GM23338 (cell line): ENCODE measurements at regions not wholly inside any gene's neighbourhood (a gene's known extent, or its start where the extent isn't known, plus 50 kb on each side); places are given as distances from the start of the nearest gene placed in this dataset.

Experiments used
- ATAC-seq: fragments of 200-7000 bp; cut with Tn5 transposase; 3 replicates; pipeline ENCODE4 v1.9.1; 2020
- DNase-seq: peaks from one replicate; pipeline ENCODE4 v3.0.0-alpha.2; 2015; ENCODE audit warnings: low spot score
- H2AFZ ChIP-seq: fragments of 200-600 bp; sonication (generic); 2 replicates; pipeline ENCODE4 v1.8.0; 2016; ENCODE audit warnings: antibody characterized with exemption, mild to moderate bottlenecking, moderate library complexity
- H3F3A ChIP-seq: fragments of 200-600 bp; sonication (generic); replicated peaks from 2 replicates; pipeline ENCODE4 v1.8.0; 2017; ENCODE audit warnings: antibody characterized with exemption, mixed run types, low read depth
- H3K27ac ChIP-seq: fragments of 200-600 bp; sonication (generic); 2 replicates; pipeline ENCODE4 v1.6.1; 2016; ENCODE audit warnings: low read depth
- H3K27me3 ChIP-seq: fragments of 200-600 bp; sonication (generic); 2 replicates; pipeline ENCODE4 v1.8.0; 2016; ENCODE audit warnings: mild to moderate bottlenecking, mixed run types, moderate library complexity; ENCODE audit not compliant: insufficient read depth
- H3K36me3 ChIP-seq: fragments of 200-600 bp; sonication (generic); 2 replicates; pipeline ENCODE4 v1.8.0; 2016; ENCODE audit warnings: mild to moderate bottlenecking; ENCODE audit not compliant: insufficient read depth
- H3K4me1 ChIP-seq: fragments of 200-600 bp; sonication (generic); 2 replicates; pipeline ENCODE4 v1.8.0; 2016; ENCODE audit warnings: mild to moderate bottlenecking, moderate library complexity; ENCODE audit not compliant: insufficient read depth
- H3K4me2 ChIP-seq: fragments of 200-600 bp; sonication (generic); 2 replicates; pipeline ENCODE4 v1.7.1; 2017; ENCODE audit warnings: mixed run types
- H3K4me3 ChIP-seq: fragments of 200-600 bp; sonication (generic); 2 replicates; pipeline ENCODE4 v1.6.1; 2016; ENCODE audit warnings: mixed run types
- H3K79me2 ChIP-seq: fragments of 200-600 bp; sonication (generic); replicated peaks from 2 replicates; pipeline ENCODE4 v1.8.0; 2017; ENCODE audit warnings: mild to moderate bottlenecking; ENCODE audit not compliant: insufficient read depth
- H3K9me2 ChIP-seq: fragments of 200-600 bp; sonication (generic); 2 replicates; pipeline ENCODE4 v1.8.0; 2017; ENCODE audit not compliant: insufficient read depth
- H4K20me1 ChIP-seq: fragments of 200-600 bp; sonication (generic); replicated peaks from 2 replicates; pipeline ENCODE4 v1.8.0; 2017; ENCODE audit warnings: mild to moderate bottlenecking; ENCODE audit not compliant: insufficient read depth
- H3K27ac Mint-ChIP-seq: 2 replicates; pipeline ENCODE4 v1.8.0; 2020; ENCODE audit warnings: inconsistent platforms, mild to moderate bottlenecking, moderate library complexity, mixed read lengths
- H3K27me3 Mint-ChIP-seq: 3 replicates; pipeline ENCODE4 v1.8.0; 2022; ENCODE audit warnings: low read depth, mild to moderate bottlenecking, moderate library complexity, mixed read lengths, inconsistent platforms; ENCODE audit not compliant: insufficient read depth, poor library complexity
- H3K36me3 Mint-ChIP-seq: 3 replicates; pipeline ENCODE4 v1.8.0; 2021; ENCODE audit warnings: low read depth, mild to moderate bottlenecking, inconsistent platforms, moderate library complexity, mixed read lengths
- H3K4me1 Mint-ChIP-seq: 3 replicates; pipeline ENCODE4 v1.8.0; 2020; ENCODE audit warnings: mild to moderate bottlenecking, inconsistent platforms, mixed read lengths
- H3K4me3 Mint-ChIP-seq: 3 replicates; pipeline ENCODE4 v1.8.0; 2021; ENCODE audit warnings: moderate library complexity, mild to moderate bottlenecking, inconsistent platforms, mixed read lengths
- H3K9me3 Mint-ChIP-seq: 3 replicates; pipeline ENCODE4 v1.8.0; 2020; ENCODE audit warnings: moderate library complexity, mild to moderate bottlenecking, inconsistent platforms, mixed read lengths
- EZH2phosphoT487 ChIP-seq: fragments of 200-600 bp; sonication (generic); IDR thresholded peaks from one replicate; pipeline ENCODE4 v1.8.1; 2018; ENCODE audit warnings: antibody characterized with exemption; ENCODE audit not compliant: unreplicated experiment
- JUNB ChIP-seq: IDR thresholded peaks from one replicate; pipeline ENCODE4 v1.6.1; 2016; ENCODE audit warnings: antibody characterized with exemption; ENCODE audit not compliant: unreplicated experiment
- NANOG ChIP-seq: IDR thresholded peaks from 2 replicates; pipeline ENCODE4 v1.6.1; 2016; ENCODE audit warnings: antibody characterized with exemption, borderline replicate concordance
- STAT1 ChIP-seq: IDR thresholded peaks from one replicate; pipeline ENCODE4 v1.6.1; 2016; ENCODE audit warnings: antibody characterized with exemption; ENCODE audit not compliant: unreplicated experiment
- ZNF114 ChIP-seq: fragments of 250-450 bp; sonication (Bioruptor Pico); IDR thresholded peaks from 2 replicates; pipeline ENCODE4 v1.5.0; 2020; ENCODE audit warnings: mild to moderate bottlenecking, moderate library complexity
- ZNF331 ChIP-seq: fragments of 250-450 bp; sonication (Bioruptor Pico); IDR thresholded peaks from 2 replicates; pipeline ENCODE4 v1.5.0; 2020; ENCODE audit warnings: low read depth, mild to moderate bottlenecking, moderate library complexity
- TF ChIP-seq, protein P1 (sequence below): IDR thresholded peaks from one replicate; pipeline ENCODE4 v1.6.1; 2018; ENCODE audit warnings: antibody characterized with exemption; ENCODE audit not compliant: unreplicated experiment
- TF ChIP-seq, protein P2 (sequence below): IDR thresholded peaks from 2 replicates; pipeline ENCODE4 v1.6.1; 2016; ENCODE audit warnings: antibody characterized with exemption
- TF ChIP-seq, protein P3 (sequence below), 2 experiments: fragments of 200-600 bp in 1 of 2; sonication (generic) in 1 of 2; conservative IDR thresholded peaks; 2 replicates each; pipeline versions ENCODE4 v1.5.1 to v1.6.1; 2016 to 2017; ENCODE audit warnings: antibody characterized with exemption in 2 of 2, low read depth in 2 of 2, mild to moderate bottlenecking in 2 of 2, moderate library complexity in 1 of 2

DNA sequence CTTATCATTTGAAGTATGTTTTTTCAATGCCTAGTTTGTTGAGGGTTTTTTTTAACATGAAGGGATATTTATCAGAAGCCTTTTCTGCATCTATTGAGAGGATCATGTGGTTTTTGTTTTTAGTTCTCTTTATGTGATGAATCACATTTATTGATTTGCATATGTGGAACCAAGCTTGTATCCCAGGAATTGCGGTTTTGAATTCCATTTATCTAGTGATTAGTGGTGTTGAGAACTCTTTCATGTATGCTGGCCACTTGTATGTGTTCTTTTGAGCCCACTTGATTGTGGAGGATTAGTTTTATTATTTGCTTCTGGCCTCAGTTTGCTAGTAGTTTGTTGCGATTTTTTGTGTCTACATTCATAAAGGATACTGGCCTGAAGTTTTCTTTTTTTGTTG lies 85.0 kb upstream of the CNKSR2 start (continued):
- TF ChIP-seq, protein P1, sequence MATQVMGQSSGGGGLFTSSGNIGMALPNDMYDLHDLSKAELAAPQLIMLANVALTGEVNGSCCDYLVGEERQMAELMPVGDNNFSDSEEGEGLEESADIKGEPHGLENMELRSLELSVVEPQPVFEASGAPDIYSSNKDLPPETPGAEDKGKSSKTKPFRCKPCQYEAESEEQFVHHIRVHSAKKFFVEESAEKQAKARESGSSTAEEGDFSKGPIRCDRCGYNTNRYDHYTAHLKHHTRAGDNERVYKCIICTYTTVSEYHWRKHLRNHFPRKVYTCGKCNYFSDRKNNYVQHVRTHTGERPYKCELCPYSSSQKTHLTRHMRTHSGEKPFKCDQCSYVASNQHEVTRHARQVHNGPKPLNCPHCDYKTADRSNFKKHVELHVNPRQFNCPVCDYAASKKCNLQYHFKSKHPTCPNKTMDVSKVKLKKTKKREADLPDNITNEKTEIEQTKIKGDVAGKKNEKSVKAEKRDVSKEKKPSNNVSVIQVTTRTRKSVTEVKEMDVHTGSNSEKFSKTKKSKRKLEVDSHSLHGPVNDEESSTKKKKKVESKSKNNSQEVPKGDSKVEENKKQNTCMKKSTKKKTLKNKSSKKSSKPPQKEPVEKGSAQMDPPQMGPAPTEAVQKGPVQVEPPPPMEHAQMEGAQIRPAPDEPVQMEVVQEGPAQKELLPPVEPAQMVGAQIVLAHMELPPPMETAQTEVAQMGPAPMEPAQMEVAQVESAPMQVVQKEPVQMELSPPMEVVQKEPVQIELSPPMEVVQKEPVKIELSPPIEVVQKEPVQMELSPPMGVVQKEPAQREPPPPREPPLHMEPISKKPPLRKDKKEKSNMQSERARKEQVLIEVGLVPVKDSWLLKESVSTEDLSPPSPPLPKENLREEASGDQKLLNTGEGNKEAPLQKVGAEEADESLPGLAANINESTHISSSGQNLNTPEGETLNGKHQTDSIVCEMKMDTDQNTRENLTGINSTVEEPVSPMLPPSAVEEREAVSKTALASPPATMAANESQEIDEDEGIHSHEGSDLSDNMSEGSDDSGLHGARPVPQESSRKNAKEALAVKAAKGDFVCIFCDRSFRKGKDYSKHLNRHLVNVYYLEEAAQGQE: no peak
- TF ChIP-seq STAT1: no peak
- TF ChIP-seq, protein P2, sequence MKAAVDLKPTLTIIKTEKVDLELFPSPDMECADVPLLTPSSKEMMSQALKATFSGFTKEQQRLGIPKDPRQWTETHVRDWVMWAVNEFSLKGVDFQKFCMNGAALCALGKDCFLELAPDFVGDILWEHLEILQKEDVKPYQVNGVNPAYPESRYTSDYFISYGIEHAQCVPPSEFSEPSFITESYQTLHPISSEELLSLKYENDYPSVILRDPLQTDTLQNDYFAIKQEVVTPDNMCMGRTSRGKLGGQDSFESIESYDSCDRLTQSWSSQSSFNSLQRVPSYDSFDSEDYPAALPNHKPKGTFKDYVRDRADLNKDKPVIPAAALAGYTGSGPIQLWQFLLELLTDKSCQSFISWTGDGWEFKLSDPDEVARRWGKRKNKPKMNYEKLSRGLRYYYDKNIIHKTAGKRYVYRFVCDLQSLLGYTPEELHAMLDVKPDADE: no peak

DNA sequence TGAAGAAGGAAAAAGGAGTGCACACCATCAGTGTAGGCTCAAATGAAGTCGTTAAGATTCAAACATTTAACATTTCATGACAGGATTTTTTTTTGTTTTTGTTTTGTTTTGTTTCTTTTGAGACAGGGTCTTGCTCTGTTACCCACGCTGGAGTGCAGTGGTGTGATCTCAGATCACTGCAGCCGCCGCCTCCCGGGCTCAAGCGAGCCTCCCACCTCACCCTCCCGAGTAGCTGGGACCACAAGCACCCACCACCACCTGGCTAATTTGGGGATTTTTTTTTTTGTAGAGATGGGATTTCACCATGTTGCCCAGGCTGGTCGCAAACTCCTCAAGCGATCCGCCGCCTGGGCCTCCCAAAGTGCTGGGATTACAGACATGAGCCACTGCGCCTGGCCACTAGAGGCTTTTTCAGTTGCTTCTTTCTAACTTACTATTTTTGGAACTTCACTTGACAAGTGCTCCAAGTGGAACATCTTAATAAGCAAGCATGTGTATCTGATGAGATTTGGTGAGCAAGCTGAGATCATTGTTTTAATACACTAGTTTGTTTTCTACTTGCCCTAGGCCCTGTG lies 78.9 kb upstream of the CNKSR2 start:
- peak; percentile 32 for DNase-seq
- no peaks in the 10 kb centered on the region for H3K27me3 Mint-ChIP-seq

More for the DNA sequence above, 78.9 kb upstream of the CNKSR2 start:
- Histone ChIP-seq H3K79me2 (no peaks in the 10 kb centered on the region), H3K4me2 (no peak overlapping the region), H3K27ac (no peak overlapping the region), H3K4me1 (no peaks in the 10 kb centered on the region), H3F3A (no peaks in the 10 kb centered on the region), H3K36me3 (no peaks in the 10 kb centered on the region), H3K4me3 (no peak overlapping the region), H3K27me3 (no peaks in the 10 kb centered on the region), H2AFZ (no peak overlapping the region), H3K9me2 (no peaks in the 10 kb centered on the region), H4K20me1 (no peaks in the 10 kb centered on the region)
- no peak overlapping the region for H3K27ac Mint-ChIP-seq
- no peaks in the 10 kb centered on the region for H3K9me3 Mint-ChIP-seq
- TF ChIP-seq ZNF331 (CRISPR knock-in tag) (no peak), JUNB (no peak), NANOG (no peak), EZH2phosphoT487 (no peak), ZNF114 (CRISPR knock-in tag) (no peak), STAT1 (no peak)
- TF ChIP-seq, protein P3, sequence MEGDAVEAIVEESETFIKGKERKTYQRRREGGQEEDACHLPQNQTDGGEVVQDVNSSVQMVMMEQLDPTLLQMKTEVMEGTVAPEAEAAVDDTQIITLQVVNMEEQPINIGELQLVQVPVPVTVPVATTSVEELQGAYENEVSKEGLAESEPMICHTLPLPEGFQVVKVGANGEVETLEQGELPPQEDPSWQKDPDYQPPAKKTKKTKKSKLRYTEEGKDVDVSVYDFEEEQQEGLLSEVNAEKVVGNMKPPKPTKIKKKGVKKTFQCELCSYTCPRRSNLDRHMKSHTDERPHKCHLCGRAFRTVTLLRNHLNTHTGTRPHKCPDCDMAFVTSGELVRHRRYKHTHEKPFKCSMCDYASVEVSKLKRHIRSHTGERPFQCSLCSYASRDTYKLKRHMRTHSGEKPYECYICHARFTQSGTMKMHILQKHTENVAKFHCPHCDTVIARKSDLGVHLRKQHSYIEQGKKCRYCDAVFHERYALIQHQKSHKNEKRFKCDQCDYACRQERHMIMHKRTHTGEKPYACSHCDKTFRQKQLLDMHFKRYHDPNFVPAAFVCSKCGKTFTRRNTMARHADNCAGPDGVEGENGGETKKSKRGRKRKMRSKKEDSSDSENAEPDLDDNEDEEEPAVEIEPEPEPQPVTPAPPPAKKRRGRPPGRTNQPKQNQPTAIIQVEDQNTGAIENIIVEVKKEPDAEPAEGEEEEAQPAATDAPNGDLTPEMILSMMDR (conservative IDR thresholded peaks at IDR 0.05; ENCODE audit: low read depth in 2 of 2): 0 out of 4 replicates have a peak, but pooled peaks of 1 of the 2 experiments have one; percentile 17
- TF ChIP-seq, protein P2: no peak
- H3K4me3 Mint-ChIP-seq: no peak overlapping the region
- H3K36me3 Mint-ChIP-seq: no peaks in the 10 kb centered on the region
- peak; percentile 41; the same call in 1 of the 3 replicates for ATAC-seq
- H3K4me1 Mint-ChIP-seq: no peaks in the 10 kb centered on the region
